Parathyroid adenoma (tissue), 2 donors: ENCODE measurements at regions not wholly inside any gene's neighbourhood (a gene's known extent, or its start where the extent isn't known, plus 50 kb on each side); places are given as distances from the start of the nearest gene placed in this dataset.

ENCODE experiments used
- H2AFZ ChIP-seq: fragments of 300-600 bp; sonication (generic); one replicate; pipeline ENCODE4 v1.7.0; 2017; ENCODE audit warnings: antibody characterized with exemption, mild to moderate bottlenecking
- H3K27ac ChIP-seq: fragments of 300-600 bp; sonication (generic); one replicate; pipeline ENCODE4 v1.7.0; 2017
- H3K27me3 ChIP-seq: fragments of 300-600 bp; sonication (generic); one replicate; pipeline ENCODE4 v1.7.0; 2017; ENCODE audit warnings: low read length; ENCODE audit not compliant: control insufficient read depth, insufficient read depth
- H3K36me3 ChIP-seq: fragments of 300-600 bp; sonication (generic); one replicate; pipeline ENCODE4 v1.7.0; 2017; ENCODE audit warnings: low read length; ENCODE audit not compliant: control insufficient read depth, insufficient read depth
- H3K4me1 ChIP-seq: fragments of 300-600 bp; sonication (generic); one replicate; pipeline ENCODE4 v1.7.0; 2017; ENCODE audit warnings: control low read depth
- H3K4me2 ChIP-seq: fragments of 300-600 bp; sonication (generic); one replicate; pipeline ENCODE4 v1.7.0; 2017; ENCODE audit warnings: low read length
- H3K4me3 ChIP-seq: fragments of 300-600 bp; sonication (generic); one replicate; pipeline ENCODE4 v1.7.0; 2017; ENCODE audit warnings: low read depth, low read length
- H3K79me2 ChIP-seq: fragments of 300-600 bp; sonication (generic); one replicate; pipeline ENCODE4 v1.7.0; 2017; ENCODE audit warnings: control low read depth
- H3K9ac ChIP-seq: fragments of 300-600 bp; sonication (generic); one replicate; pipeline ENCODE4 v1.7.0; 2017; ENCODE audit warnings: mild to moderate bottlenecking
- H3K9me3 ChIP-seq: fragments of 300-600 bp; sonication (generic); one replicate; pipeline ENCODE4 v1.7.0; 2017; ENCODE audit warnings: low read length; ENCODE audit not compliant: control insufficient read depth
- CTCF ChIP-seq: fragments of 300-600 bp; sonication (generic); IDR thresholded peaks from one replicate; pipeline ENCODE4 v1.7.0; 2017; ENCODE audit warnings: antibody characterized with exemption, mild to moderate bottlenecking
- donor health status: primary hyperparathyroidism.

- TF ChIP-seq CTCF, result no peak
- no peak overlapping the region for H2AFZ ChIP-seq
- no peak overlapping the region for H3K4me3 ChIP-seq
- H3K4me1 ChIP-seq, result peaks cover 4% of the 10 kb centered on the region
- H3K36me3 ChIP-seq, result no peaks in the 10 kb centered on the region
- H3K79me2 ChIP-seq, result no peaks in the 10 kb centered on the region
- no peak overlapping the region for H3K9ac ChIP-seq
- H3K4me2 ChIP-seq, result no peak overlapping the region
- no peaks in the 10 kb centered on the region for H3K9me3 ChIP-seq
- no peaks in the 10 kb centered on the region for H3K27me3 ChIP-seq
- no peak overlapping the region for H3K27ac ChIP-seq
Observed at GRCh38 chr10:28200775-28201174, 102.1 kb downstream of the MPP7 start.

- peaks cover 4% of the 10 kb centered on the region for H3K4me1 ChIP-seq
- no peaks in the 10 kb centered on the region for H3K79me2 ChIP-seq
- no peaks in the 10 kb centered on the region for H3K9me3 ChIP-seq
- no peak overlapping the region for H3K9ac ChIP-seq
- no peak overlapping the region for H3K27ac ChIP-seq
- no peak overlapping the region for H3K4me3 ChIP-seq
- no peak for TF ChIP-seq CTCF
- H2AFZ ChIP-seq, result no peak overlapping the region
- H3K27me3 ChIP-seq, result no peaks in the 10 kb centered on the region
- no peaks in the 10 kb centered on the region for H3K36me3 ChIP-seq
- no peak overlapping the region for H3K4me2 ChIP-seq
Observed at GRCh38 chr10:28199941-28200340, 102.9 kb downstream of the MPP7 start.

GRCh38 chr10:28190196-28190595 lies 112.7 kb downstream of the MPP7 start:
- no peaks in the 10 kb centered on the region for H3K79me2 ChIP-seq
- H3K4me2 ChIP-seq, result no peak overlapping the region
- H3K4me1 ChIP-seq, result no peaks in the 10 kb centered on the region
- H3K27ac ChIP-seq, result no peak overlapping the region
- no peak overlapping the region for H3K9ac ChIP-seq
- H3K27me3 ChIP-seq, result no peaks in the 10 kb centered on the region
- no peaks in the 10 kb centered on the region for H3K9me3 ChIP-seq
- no peaks in the 10 kb centered on the region for H3K36me3 ChIP-seq
- no peak for TF ChIP-seq CTCF
- H3K4me3 ChIP-seq, result no peak overlapping the region
- H2AFZ ChIP-seq, result no peak overlapping the region

GRCh38 chr10:28188526-28188925 lies 114.3 kb downstream of the MPP7 start:
- H3K4me3 ChIP-seq, result no peak overlapping the region
- H3K27ac ChIP-seq, result no peak overlapping the region
- no peaks in the 10 kb centered on the region for H3K4me1 ChIP-seq
- H3K9me3 ChIP-seq, result no peaks in the 10 kb centered on the region
- no peak overlapping the region for H3K9ac ChIP-seq
- no peak overlapping the region for H2AFZ ChIP-seq
- no peaks in the 10 kb centered on the region for H3K36me3 ChIP-seq
- H3K79me2 ChIP-seq, result no peaks in the 10 kb centered on the region
- TF ChIP-seq CTCF, result no peak
- H3K27me3 ChIP-seq, result no peaks in the 10 kb centered on the region
- H3K4me2 ChIP-seq, result no peak overlapping the region

- Histone ChIP-seq H3K27me3 (no peaks in the 10 kb centered on the region), H3K9ac (no peak overlapping the region), H3K36me3 (no peaks in the 10 kb centered on the region), H3K79me2 (no peaks in the 10 kb centered on the region), H3K9me3 (no peaks in the 10 kb centered on the region), H3K27ac (no peak overlapping the region), H3K4me1 (no peaks in the 10 kb centered on the region), H3K4me3 (no peak overlapping the region), H3K4me2 (no peak overlapping the region), H2AFZ (no peak overlapping the region)
- TF ChIP-seq CTCF, result no peak
Observed at GRCh38 chr10:28186887-28187578, 115.8 kb downstream of the MPP7 start.
